ENCODE measurements at regions not wholly inside any gene's neighbourhood (a gene's known extent, or its start where the extent isn't known, plus 50 kb on each side); places are given as distances from the start of the nearest gene placed in this dataset.

GRCh38 chr7:23969443-23969842, 259.4 kb downstream of the STK31 start:
- H3K27me3 ChIP-seq (ENCODE audit: insufficient read depth, low read length), result no peaks in the 10 kb centered on the region
- H2AFZ ChIP-seq (ENCODE audit: low read depth, low read length), result no peak overlapping the region
- H3K36me3 ChIP-seq (ENCODE audit: insufficient read depth, low read length), result no peaks in the 10 kb centered on the region
- H3K9me3 ChIP-seq (ENCODE audit: low read length), result no peaks in the 10 kb centered on the region
- no peak overlapping the region for H3K4me3 ChIP-seq (ENCODE audit: low read length)
- H3K4me1 ChIP-seq (ENCODE audit: insufficient read depth, low read length), result peaks cover 2% of the 10 kb centered on the region

- peaks cover 2% of the 10 kb centered on the region for H3K4me1 ChIP-seq (ENCODE audit: insufficient read depth, low read length)
- H3K4me3 ChIP-seq (ENCODE audit: low read length), result no peak overlapping the region
- H3K9me3 ChIP-seq (ENCODE audit: low read length), result no peaks in the 10 kb centered on the region
- no peaks in the 10 kb centered on the region for H3K36me3 ChIP-seq (ENCODE audit: insufficient read depth, low read length)
- H2AFZ ChIP-seq (ENCODE audit: low read depth, low read length), result no peak overlapping the region
- H3K27me3 ChIP-seq (ENCODE audit: insufficient read depth, low read length), result no peaks in the 10 kb centered on the region
Measured at GRCh38 chr7:23970193-23970592, 260.2 kb downstream of the STK31 start.

- Histone ChIP-seq H3K27me3 (ENCODE audit: insufficient read depth, low read length) (no peaks in the 10 kb centered on the region), H3K4me1 (ENCODE audit: insufficient read depth, low read length) (peaks cover 2% of the 10 kb centered on the region), H2AFZ (ENCODE audit: low read depth, low read length) (no peak overlapping the region), H3K36me3 (ENCODE audit: insufficient read depth, low read length) (no peaks in the 10 kb centered on the region), H3K9me3 (ENCODE audit: low read length) (no peaks in the 10 kb centered on the region), H3K4me3 (ENCODE audit: low read length) (no peak overlapping the region)
Measured at GRCh38 chr7:23971031-23971430, 261.0 kb downstream of the STK31 start.

GRCh38 chr7:23972057-23972456, 262.0 kb downstream of the STK31 start:
- Histone ChIP-seq H3K36me3 (ENCODE audit: insufficient read depth, low read length) (no peaks in the 10 kb centered on the region), H3K4me3 (ENCODE audit: low read length) (no peak overlapping the region), H3K4me1 (ENCODE audit: insufficient read depth, low read length) (peaks cover 2% of the 10 kb centered on the region), H3K27me3 (ENCODE audit: insufficient read depth, low read length) (no peaks in the 10 kb centered on the region), H3K9me3 (ENCODE audit: low read length) (no peaks in the 10 kb centered on the region), H2AFZ (ENCODE audit: low read depth, low read length) (no peak overlapping the region)

- Histone ChIP-seq H3K4me3 (ENCODE audit: low read length) (no peak overlapping the region), H3K36me3 (ENCODE audit: insufficient read depth, low read length) (no peaks in the 10 kb centered on the region), H3K27me3 (ENCODE audit: insufficient read depth, low read length) (no peaks in the 10 kb centered on the region), H2AFZ (ENCODE audit: low read depth, low read length) (no peak overlapping the region), H3K9me3 (ENCODE audit: low read length) (no peaks in the 10 kb centered on the region), H3K4me1 (ENCODE audit: insufficient read depth, low read length) (no peaks in the 10 kb centered on the region)
Measured at GRCh38 chr7:23973264-23973663, 263.2 kb downstream of the STK31 start.

- H3K36me3 ChIP-seq (ENCODE audit: insufficient read depth, low read length), result no peaks in the 10 kb centered on the region
- H2AFZ ChIP-seq (ENCODE audit: low read depth, low read length), result no peak overlapping the region
- no peaks in the 10 kb centered on the region for H3K4me1 ChIP-seq (ENCODE audit: insufficient read depth, low read length)
- H3K27me3 ChIP-seq (ENCODE audit: insufficient read depth, low read length), result no peaks in the 10 kb centered on the region
- no peak overlapping the region for H3K4me3 ChIP-seq (ENCODE audit: low read length)
- H3K9me3 ChIP-seq (ENCODE audit: low read length), result no peaks in the 10 kb centered on the region
Measured at GRCh38 chr7:23980081-23980480, 270.1 kb downstream of the STK31 start.

GRCh38 chr7:23981314-23981713, 271.3 kb downstream of the STK31 start:
- Histone ChIP-seq H3K9me3 (ENCODE audit: low read length) (no peaks in the 10 kb centered on the region), H3K4me1 (ENCODE audit: insufficient read depth, low read length) (no peaks in the 10 kb centered on the region), H3K4me3 (ENCODE audit: low read length) (no peak overlapping the region), H3K36me3 (ENCODE audit: insufficient read depth, low read length) (no peaks in the 10 kb centered on the region), H3K27me3 (ENCODE audit: insufficient read depth, low read length) (no peaks in the 10 kb centered on the region), H2AFZ (ENCODE audit: low read depth, low read length) (no peak overlapping the region)

- H3K4me1 ChIP-seq (ENCODE audit: insufficient read depth, low read length), result no peaks in the 10 kb centered on the region
- no peaks in the 10 kb centered on the region for H3K9me3 ChIP-seq (ENCODE audit: low read length)
- no peaks in the 10 kb centered on the region for H3K27me3 ChIP-seq (ENCODE audit: insufficient read depth, low read length)
- no peak overlapping the region for H3K4me3 ChIP-seq (ENCODE audit: low read length)
- H3K36me3 ChIP-seq (ENCODE audit: insufficient read depth, low read length), result no peaks in the 10 kb centered on the region
- no peak overlapping the region for H2AFZ ChIP-seq (ENCODE audit: low read depth, low read length)
Measured at GRCh38 chr7:23981758-23982157, 271.7 kb downstream of the STK31 start.

GRCh38 chr7:24005517-24005916, 278.5 kb upstream of the NPY start:
- Histone ChIP-seq H3K36me3 (ENCODE audit: insufficient read depth, low read length) (no peaks in the 10 kb centered on the region), H2AFZ (ENCODE audit: low read depth, low read length) (no peak overlapping the region), H3K4me3 (ENCODE audit: low read length) (no peak overlapping the region), H3K27me3 (ENCODE audit: insufficient read depth, low read length) (no peaks in the 10 kb centered on the region), H3K9me3 (ENCODE audit: low read length) (no peaks in the 10 kb centered on the region), H3K4me1 (ENCODE audit: insufficient read depth, low read length) (no peaks in the 10 kb centered on the region)

- Histone ChIP-seq H3K4me1 (ENCODE audit: insufficient read depth, low read length) (no peaks in the 10 kb centered on the region), H3K9me3 (ENCODE audit: low read length) (no peaks in the 10 kb centered on the region), H3K36me3 (ENCODE audit: insufficient read depth, low read length) (no peaks in the 10 kb centered on the region), H2AFZ (ENCODE audit: low read depth, low read length) (no peak overlapping the region), H3K27me3 (ENCODE audit: insufficient read depth, low read length) (no peaks in the 10 kb centered on the region), H3K4me3 (ENCODE audit: low read length) (no peak overlapping the region)
Measured at GRCh38 chr7:24010495-24010894, 273.5 kb upstream of the NPY start.

GRCh38 chr7:24017519-24017918, 266.5 kb upstream of the NPY start:
- no peaks in the 10 kb centered on the region for H3K36me3 ChIP-seq (ENCODE audit: insufficient read depth, low read length)
- H3K9me3 ChIP-seq (ENCODE audit: low read length), result no peaks in the 10 kb centered on the region
- no peaks in the 10 kb centered on the region for H3K4me1 ChIP-seq (ENCODE audit: insufficient read depth, low read length)
- H2AFZ ChIP-seq (ENCODE audit: low read depth, low read length), result no peak overlapping the region
- no peak overlapping the region for H3K4me3 ChIP-seq (ENCODE audit: low read length)
- H3K27me3 ChIP-seq (ENCODE audit: insufficient read depth, low read length), result no peaks in the 10 kb centered on the region

- Histone ChIP-seq H3K36me3 (ENCODE audit: insufficient read depth, low read length) (no peaks in the 10 kb centered on the region), H3K4me3 (ENCODE audit: low read length) (no peak overlapping the region), H3K9me3 (ENCODE audit: low read length) (no peaks in the 10 kb centered on the region), H2AFZ (ENCODE audit: low read depth, low read length) (no peak overlapping the region), H3K27me3 (ENCODE audit: insufficient read depth, low read length) (no peaks in the 10 kb centered on the region), H3K4me1 (ENCODE audit: insufficient read depth, low read length) (no peaks in the 10 kb centered on the region)
Measured at GRCh38 chr7:24018331-24018730, 265.7 kb upstream of the NPY start.

GRCh38 chr7:24019841-24020240, 264.1 kb upstream of the NPY start:
- Histone ChIP-seq H2AFZ (ENCODE audit: low read depth, low read length) (no peak overlapping the region), H3K9me3 (ENCODE audit: low read length) (no peaks in the 10 kb centered on the region), H3K4me3 (ENCODE audit: low read length) (no peak overlapping the region), H3K4me1 (ENCODE audit: insufficient read depth, low read length) (peaks cover 4% of the 10 kb centered on the region), H3K36me3 (ENCODE audit: insufficient read depth, low read length) (no peaks in the 10 kb centered on the region), H3K27me3 (ENCODE audit: insufficient read depth, low read length) (no peaks in the 10 kb centered on the region)

- Histone ChIP-seq H3K4me3 (ENCODE audit: low read length) (peak overlapping the region; percentile 3), H3K4me1 (ENCODE audit: insufficient read depth, low read length) (peaks cover 6% of the 10 kb centered on the region), H3K27me3 (ENCODE audit: insufficient read depth, low read length) (no peaks in the 10 kb centered on the region), H2AFZ (ENCODE audit: low read depth, low read length) (no peak overlapping the region), H3K36me3 (ENCODE audit: insufficient read depth, low read length) (no peaks in the 10 kb centered on the region), H3K9me3 (ENCODE audit: low read length) (no peaks in the 10 kb centered on the region)
Measured at GRCh38 chr7:24024276-24025068, 259.5 kb upstream of the NPY start.

Data from neuron (in vitro differentiated cells).